VCaP (cell line): ENCODE measurements at regions not wholly inside any gene's neighbourhood (a gene's known extent, or its start where the extent isn't known, plus 50 kb on each side); places are given as distances from the start of the nearest gene placed in this dataset.
A peak's percentile ranks its signal among the peaks of the same experiment; 100 is the strongest.
"Not testable (repeated sequence)": the region's sequence is repeated elsewhere in the genome, so short reads cannot be mapped to it uniquely, and the experiment has no call there.

Experiments
- H3K27ac ChIP-seq: fragments of 450-650 bp; 2 replicates; pipeline ENCODE4 v1.5.1; 2017
- TF ChIP-seq, protein P1 (sequence below): fragments of 450-650 bp; conservative IDR thresholded peaks from 2 replicates; pipeline ENCODE4 v1.5.1; 2017; ENCODE audit warnings: mild to moderate bottlenecking, moderate library complexity

DNA sequence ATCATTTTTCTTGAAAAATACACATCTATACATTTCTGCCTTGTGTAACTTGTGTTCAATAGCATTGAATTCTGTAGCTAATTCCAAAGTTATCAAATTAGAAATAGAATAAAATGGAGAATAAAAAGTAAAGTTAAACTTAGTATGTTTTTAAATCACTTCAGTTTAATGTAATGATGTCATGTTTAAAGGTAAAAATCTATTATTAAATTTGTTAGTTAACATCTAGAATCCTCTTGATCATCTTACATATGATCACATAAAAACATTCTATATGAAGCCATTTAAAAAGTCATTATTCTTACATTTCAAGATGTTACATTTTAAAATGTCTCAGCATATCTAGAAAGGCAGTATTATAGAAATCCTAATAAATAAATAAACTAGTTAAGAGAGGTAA lies 1163.2 kb downstream of the PLA2G4A start:
- TF ChIP-seq, protein P1, sequence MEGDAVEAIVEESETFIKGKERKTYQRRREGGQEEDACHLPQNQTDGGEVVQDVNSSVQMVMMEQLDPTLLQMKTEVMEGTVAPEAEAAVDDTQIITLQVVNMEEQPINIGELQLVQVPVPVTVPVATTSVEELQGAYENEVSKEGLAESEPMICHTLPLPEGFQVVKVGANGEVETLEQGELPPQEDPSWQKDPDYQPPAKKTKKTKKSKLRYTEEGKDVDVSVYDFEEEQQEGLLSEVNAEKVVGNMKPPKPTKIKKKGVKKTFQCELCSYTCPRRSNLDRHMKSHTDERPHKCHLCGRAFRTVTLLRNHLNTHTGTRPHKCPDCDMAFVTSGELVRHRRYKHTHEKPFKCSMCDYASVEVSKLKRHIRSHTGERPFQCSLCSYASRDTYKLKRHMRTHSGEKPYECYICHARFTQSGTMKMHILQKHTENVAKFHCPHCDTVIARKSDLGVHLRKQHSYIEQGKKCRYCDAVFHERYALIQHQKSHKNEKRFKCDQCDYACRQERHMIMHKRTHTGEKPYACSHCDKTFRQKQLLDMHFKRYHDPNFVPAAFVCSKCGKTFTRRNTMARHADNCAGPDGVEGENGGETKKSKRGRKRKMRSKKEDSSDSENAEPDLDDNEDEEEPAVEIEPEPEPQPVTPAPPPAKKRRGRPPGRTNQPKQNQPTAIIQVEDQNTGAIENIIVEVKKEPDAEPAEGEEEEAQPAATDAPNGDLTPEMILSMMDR, result no peak
- no peak overlapping the region for H3K27ac ChIP-seq

DNA sequence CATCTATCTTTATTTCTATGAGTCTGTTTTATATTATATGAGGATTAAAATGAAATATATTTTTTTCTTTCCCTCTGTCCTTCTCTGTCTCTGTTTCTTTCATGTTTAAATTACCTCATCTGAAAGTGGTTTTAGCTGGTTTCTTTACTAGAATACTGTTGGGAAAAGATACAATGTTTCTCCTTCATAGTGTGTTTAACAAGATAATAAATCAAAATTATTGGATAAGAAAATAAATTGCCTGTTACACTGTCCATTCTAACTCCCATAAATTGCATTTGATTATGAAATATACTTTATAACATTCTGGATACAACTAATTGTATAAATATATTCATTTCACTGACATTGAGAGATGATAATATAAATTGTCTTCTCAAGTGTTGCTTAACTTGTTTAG lies 1168.0 kb downstream of the PLA2G4A start:
- H3K27ac ChIP-seq, result no peak overlapping the region
- TF ChIP-seq, protein P1, result no peak

DNA sequence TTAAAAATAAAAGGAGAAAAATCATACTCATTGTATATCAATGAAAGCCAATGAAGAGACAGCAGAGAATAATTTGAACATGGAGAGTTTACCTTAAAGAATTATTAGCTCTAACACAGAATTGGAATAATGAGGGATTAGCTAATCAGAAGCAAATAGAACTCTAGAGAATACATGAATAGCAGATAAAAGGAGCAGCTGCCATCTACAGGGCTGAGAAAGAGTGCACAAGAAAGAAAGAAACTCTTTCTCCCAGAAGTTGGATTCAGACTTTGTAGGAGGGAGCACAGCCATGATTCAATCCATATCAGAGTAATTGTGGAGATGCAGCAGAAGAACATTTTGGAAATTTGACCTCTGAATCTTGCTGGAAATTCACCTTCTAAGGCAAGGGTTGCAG lies 1171.2 kb downstream of the PLA2G4A start:
- H3K27ac ChIP-seq, result no peak overlapping the region
- TF ChIP-seq, protein P1, result peak; percentile 75

- not testable (repeated sequence) for H3K27ac ChIP-seq
These were observed 1174.9 kb downstream of the PLA2G4A start for GRCh38 chr1:188003687-188004086.

- H3K27ac ChIP-seq, result no peak overlapping the region
- TF ChIP-seq, protein P1, result no peak
These were observed 1176.1 kb downstream of the PLA2G4A start for GRCh38 chr1:188004849-188005248.

DNA sequence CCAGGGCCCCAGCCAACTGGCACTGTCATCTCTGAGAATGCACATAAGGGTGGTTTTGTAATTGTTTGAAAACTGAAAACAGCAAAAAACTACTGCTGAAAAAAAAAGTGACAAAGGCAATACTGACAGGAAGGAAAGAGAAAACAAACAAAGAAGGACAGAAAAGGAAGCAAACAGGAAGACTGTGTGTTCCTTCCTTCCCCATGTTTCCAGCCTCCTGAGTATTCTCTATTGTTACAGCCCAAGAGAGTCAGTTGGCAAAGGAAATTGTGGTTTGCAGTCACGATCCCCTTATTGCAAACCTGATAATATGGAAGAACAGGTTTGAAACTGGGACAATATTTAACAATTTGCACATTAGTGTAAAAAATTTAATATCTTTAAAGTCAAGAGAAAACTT lies 1177.6 kb downstream of the PLA2G4A start:
- H3K27ac ChIP-seq, result no peak overlapping the region
- TF ChIP-seq, protein P1, result no peak

DNA sequence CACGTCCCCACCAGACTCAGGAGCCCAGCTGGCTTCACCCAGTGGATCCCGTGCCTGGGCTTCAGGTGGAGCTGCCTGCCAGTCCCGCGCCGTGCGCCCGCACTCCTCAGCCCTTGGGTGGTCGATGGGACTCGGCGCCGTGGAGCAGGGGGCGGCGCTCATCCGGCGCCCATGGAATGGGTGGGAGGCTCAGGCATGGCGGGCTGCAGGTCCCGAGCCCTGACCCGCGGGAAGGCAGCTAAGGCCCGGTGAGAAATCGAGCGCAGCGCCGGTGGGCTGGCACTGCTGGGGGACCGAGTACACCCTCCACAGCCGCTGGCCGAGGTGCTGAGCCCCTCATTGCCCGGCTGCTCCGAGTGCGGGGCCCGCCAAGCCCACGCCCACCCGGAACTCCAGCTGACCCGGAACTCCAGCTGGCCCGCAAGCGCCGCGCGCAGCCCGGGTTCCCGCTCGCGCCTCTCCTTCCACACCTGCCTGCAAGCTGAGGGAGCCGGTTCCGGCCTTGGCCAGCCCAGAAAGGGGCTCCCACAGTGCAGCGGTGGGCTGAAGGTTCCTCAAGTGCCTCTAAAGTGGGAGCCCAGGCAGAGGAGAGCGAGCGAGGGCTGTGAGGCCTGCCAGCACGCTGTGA lies 1184.6 kb downstream of the PLA2G4A start:
- not testable (repeated sequence) for H3K27ac ChIP-seq

- TF ChIP-seq, protein P1, result no peak
These were observed 1189.2 kb downstream of the PLA2G4A start for GRCh38 chr1:188017921-188018320.

GRCh38 chr1:188022661-188023060 lies 1193.9 kb downstream of the PLA2G4A start:
- H3K27ac ChIP-seq, result no peak overlapping the region
- TF ChIP-seq, protein P1, result no peak

More at GRCh38 chr1:188017921-188018320, 1189.2 kb downstream of the PLA2G4A start:
- H3K27ac ChIP-seq, result no peak overlapping the region
